ENCODE measurements at regions not wholly inside any gene's neighbourhood (a gene's known extent, or its start where the extent isn't known, plus 50 kb on each side); places are given as distances from the start of the nearest gene placed in this dataset.
A peak's percentile ranks its signal among the peaks of the same experiment; 100 is the strongest.

DNA sequence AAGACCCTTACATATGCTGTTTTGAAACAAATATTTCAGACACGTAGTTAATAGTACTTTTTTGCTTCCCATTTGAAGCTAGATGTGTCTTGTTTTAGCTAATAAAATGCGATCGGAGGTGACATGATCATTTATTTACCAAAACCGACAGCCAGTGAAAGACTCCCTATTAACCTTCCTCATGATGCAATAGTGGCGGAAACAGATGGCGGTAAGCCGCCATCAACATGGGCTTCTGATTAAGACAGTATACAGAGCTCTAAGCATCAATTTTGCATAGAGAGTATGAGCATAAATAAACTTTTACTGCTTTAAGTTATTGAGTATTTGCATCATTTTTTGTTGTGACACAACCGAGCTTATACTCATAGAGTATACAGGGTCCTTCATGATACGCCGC is 1282.4 kb upstream of the ADGRB3 start:
- Histone ChIP-seq H2AFZ (ENCODE audit: low read depth, low read length) (no peak overlapping the region), H3K36me3 (ENCODE audit: insufficient read depth, low read length) (no peaks in the 10 kb centered on the region), H3K4me3 (ENCODE audit: low read length) (no peak overlapping the region), H3K9me3 (ENCODE audit: low read length) (no peaks in the 10 kb centered on the region), H3K4me1 (ENCODE audit: insufficient read depth, low read length) (peaks cover 7% of the 10 kb centered on the region), H3K27me3 (ENCODE audit: insufficient read depth, low read length) (no peaks in the 10 kb centered on the region)

- Histone ChIP-seq H3K9me3 (ENCODE audit: low read length) (no peaks in the 10 kb centered on the region), H3K36me3 (ENCODE audit: insufficient read depth, low read length) (no peaks in the 10 kb centered on the region), H3K4me3 (ENCODE audit: low read length) (no peak overlapping the region), H3K27me3 (ENCODE audit: insufficient read depth, low read length) (no peaks in the 10 kb centered on the region), H3K4me1 (ENCODE audit: insufficient read depth, low read length) (peaks cover 7% of the 10 kb centered on the region), H2AFZ (ENCODE audit: low read depth, low read length) (no peak overlapping the region)
Measured at GRCh38 chr6:67350729-67351128, 1284.4 kb upstream of the ADGRB3 start.

- no peaks in the 10 kb centered on the region for H3K27me3 ChIP-seq (ENCODE audit: insufficient read depth, low read length)
- H2AFZ ChIP-seq (ENCODE audit: low read depth, low read length): no peak overlapping the region
- H3K4me3 ChIP-seq (ENCODE audit: low read length): no peak overlapping the region
- no peaks in the 10 kb centered on the region for H3K9me3 ChIP-seq (ENCODE audit: low read length)
- H3K36me3 ChIP-seq (ENCODE audit: insufficient read depth, low read length): no peaks in the 10 kb centered on the region
- no peaks in the 10 kb centered on the region for H3K4me1 ChIP-seq (ENCODE audit: insufficient read depth, low read length)
Measured at GRCh38 chr6:67345946-67346345, 1289.1 kb upstream of the ADGRB3 start.

GRCh38 chr6:67336014-67336413 is 1299.1 kb upstream of the ADGRB3 start:
- Histone ChIP-seq H3K27me3 (ENCODE audit: insufficient read depth, low read length) (no peaks in the 10 kb centered on the region), H3K9me3 (ENCODE audit: low read length) (no peaks in the 10 kb centered on the region), H2AFZ (ENCODE audit: low read depth, low read length) (peak overlapping the region; percentile 7), H3K4me3 (ENCODE audit: low read length) (no peak overlapping the region), H3K36me3 (ENCODE audit: insufficient read depth, low read length) (no peaks in the 10 kb centered on the region), H3K4me1 (ENCODE audit: insufficient read depth, low read length) (no peaks in the 10 kb centered on the region)

- no peak overlapping the region for H2AFZ ChIP-seq (ENCODE audit: low read depth, low read length)
- no peaks in the 10 kb centered on the region for H3K27me3 ChIP-seq (ENCODE audit: insufficient read depth, low read length)
- no peaks in the 10 kb centered on the region for H3K36me3 ChIP-seq (ENCODE audit: insufficient read depth, low read length)
- no peaks in the 10 kb centered on the region for H3K4me1 ChIP-seq (ENCODE audit: insufficient read depth, low read length)
- H3K9me3 ChIP-seq (ENCODE audit: low read length): no peaks in the 10 kb centered on the region
- H3K4me3 ChIP-seq (ENCODE audit: low read length): no peak overlapping the region
Measured at GRCh38 chr6:67331304-67331703, 1303.8 kb upstream of the ADGRB3 start.

DNA sequence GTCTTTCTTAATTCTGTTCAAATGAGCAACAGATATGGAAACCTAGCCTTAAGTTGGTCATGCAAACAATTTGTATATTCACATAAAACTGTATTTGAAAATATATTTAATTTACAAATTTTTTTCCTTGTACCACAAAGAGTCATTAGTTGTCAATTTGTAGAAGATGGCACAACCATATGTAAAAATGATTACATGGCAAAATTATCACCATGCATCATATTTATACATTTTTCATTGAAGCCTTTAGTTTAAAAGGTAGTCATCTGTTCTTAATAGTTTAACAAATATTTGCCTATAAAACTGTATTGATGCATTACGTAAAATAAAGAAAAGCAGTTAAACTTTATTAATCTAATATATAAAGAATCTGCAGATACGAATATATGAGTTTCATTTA is 1306.8 kb upstream of the ADGRB3 start:
- Histone ChIP-seq H3K4me3 (ENCODE audit: low read length) (no peak overlapping the region), H3K36me3 (ENCODE audit: insufficient read depth, low read length) (no peaks in the 10 kb centered on the region), H3K9me3 (ENCODE audit: low read length) (no peaks in the 10 kb centered on the region), H3K27me3 (ENCODE audit: insufficient read depth, low read length) (no peaks in the 10 kb centered on the region), H3K4me1 (ENCODE audit: insufficient read depth, low read length) (no peaks in the 10 kb centered on the region), H2AFZ (ENCODE audit: low read depth, low read length) (no peak overlapping the region)

GRCh38 chr6:67300430-67301040 is 1334.5 kb upstream of the ADGRB3 start:
- H3K9me3 ChIP-seq (ENCODE audit: low read length): no peaks in the 10 kb centered on the region
- H3K27me3 ChIP-seq (ENCODE audit: insufficient read depth, low read length): no peaks in the 10 kb centered on the region

DNA sequence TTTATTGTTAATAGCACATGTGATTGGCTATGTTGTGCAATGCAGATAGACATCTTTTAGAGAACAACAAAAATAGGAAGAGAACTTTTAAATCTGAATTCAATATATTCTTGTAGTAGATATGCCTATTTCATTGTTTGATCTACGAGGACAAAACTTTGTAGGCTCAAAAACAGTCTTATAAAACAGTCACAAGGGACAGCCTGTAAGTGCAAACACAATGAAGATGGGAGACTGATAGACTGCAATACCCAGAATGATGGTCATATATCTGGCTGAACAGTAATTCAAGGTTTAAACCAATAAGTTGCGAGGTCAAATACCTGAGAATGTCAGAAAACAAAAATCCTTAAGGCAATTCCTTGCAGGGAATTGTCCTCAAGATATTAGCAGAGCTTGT is 1342.9 kb upstream of the ADGRB3 start:
- Histone ChIP-seq H3K4me1 (ENCODE audit: insufficient read depth, low read length) (no peaks in the 10 kb centered on the region), H2AFZ (ENCODE audit: low read depth, low read length) (no peak overlapping the region), H3K36me3 (ENCODE audit: insufficient read depth, low read length) (no peaks in the 10 kb centered on the region), H3K9me3 (ENCODE audit: low read length) (no peaks in the 10 kb centered on the region), H3K4me3 (ENCODE audit: low read length) (no peak overlapping the region), H3K27me3 (ENCODE audit: insufficient read depth, low read length) (no peaks in the 10 kb centered on the region)

More at GRCh38 chr6:67300430-67301040, 1334.5 kb upstream of the ADGRB3 start:
- Histone ChIP-seq H2AFZ (ENCODE audit: low read depth, low read length) (no peak overlapping the region), H3K4me1 (ENCODE audit: insufficient read depth, low read length) (no peaks in the 10 kb centered on the region), H3K36me3 (ENCODE audit: insufficient read depth, low read length) (no peaks in the 10 kb centered on the region), H3K4me3 (ENCODE audit: low read length) (no peak overlapping the region)

GRCh38 chr6:67287566-67287965 is 1347.5 kb upstream of the ADGRB3 start:
- Histone ChIP-seq H3K4me1 (ENCODE audit: insufficient read depth, low read length) (no peaks in the 10 kb centered on the region), H3K9me3 (ENCODE audit: low read length) (no peaks in the 10 kb centered on the region), H3K36me3 (ENCODE audit: insufficient read depth, low read length) (no peaks in the 10 kb centered on the region), H2AFZ (ENCODE audit: low read depth, low read length) (no peak overlapping the region), H3K27me3 (ENCODE audit: insufficient read depth, low read length) (no peaks in the 10 kb centered on the region), H3K4me3 (ENCODE audit: low read length) (no peak overlapping the region)

GRCh38 chr6:67285770-67286495 is 1349.1 kb upstream of the ADGRB3 start:
- no peak overlapping the region for H2AFZ ChIP-seq (ENCODE audit: low read depth, low read length)
- no peak overlapping the region for H3K4me3 ChIP-seq (ENCODE audit: low read length)
- H3K27me3 ChIP-seq (ENCODE audit: insufficient read depth, low read length): no peaks in the 10 kb centered on the region
- H3K4me1 ChIP-seq (ENCODE audit: insufficient read depth, low read length): no peaks in the 10 kb centered on the region
- H3K9me3 ChIP-seq (ENCODE audit: low read length): no peaks in the 10 kb centered on the region
- H3K36me3 ChIP-seq (ENCODE audit: insufficient read depth, low read length): no peaks in the 10 kb centered on the region

GRCh38 chr6:67277312-67277711 is 1357.8 kb upstream of the ADGRB3 start:
- Histone ChIP-seq H3K36me3 (ENCODE audit: insufficient read depth, low read length) (no peaks in the 10 kb centered on the region), H3K27me3 (ENCODE audit: insufficient read depth, low read length) (no peaks in the 10 kb centered on the region), H3K4me1 (ENCODE audit: insufficient read depth, low read length) (no peaks in the 10 kb centered on the region), H3K4me3 (ENCODE audit: low read length) (no peak overlapping the region), H2AFZ (ENCODE audit: low read depth, low read length) (no peak overlapping the region), H3K9me3 (ENCODE audit: low read length) (no peaks in the 10 kb centered on the region)

DNA sequence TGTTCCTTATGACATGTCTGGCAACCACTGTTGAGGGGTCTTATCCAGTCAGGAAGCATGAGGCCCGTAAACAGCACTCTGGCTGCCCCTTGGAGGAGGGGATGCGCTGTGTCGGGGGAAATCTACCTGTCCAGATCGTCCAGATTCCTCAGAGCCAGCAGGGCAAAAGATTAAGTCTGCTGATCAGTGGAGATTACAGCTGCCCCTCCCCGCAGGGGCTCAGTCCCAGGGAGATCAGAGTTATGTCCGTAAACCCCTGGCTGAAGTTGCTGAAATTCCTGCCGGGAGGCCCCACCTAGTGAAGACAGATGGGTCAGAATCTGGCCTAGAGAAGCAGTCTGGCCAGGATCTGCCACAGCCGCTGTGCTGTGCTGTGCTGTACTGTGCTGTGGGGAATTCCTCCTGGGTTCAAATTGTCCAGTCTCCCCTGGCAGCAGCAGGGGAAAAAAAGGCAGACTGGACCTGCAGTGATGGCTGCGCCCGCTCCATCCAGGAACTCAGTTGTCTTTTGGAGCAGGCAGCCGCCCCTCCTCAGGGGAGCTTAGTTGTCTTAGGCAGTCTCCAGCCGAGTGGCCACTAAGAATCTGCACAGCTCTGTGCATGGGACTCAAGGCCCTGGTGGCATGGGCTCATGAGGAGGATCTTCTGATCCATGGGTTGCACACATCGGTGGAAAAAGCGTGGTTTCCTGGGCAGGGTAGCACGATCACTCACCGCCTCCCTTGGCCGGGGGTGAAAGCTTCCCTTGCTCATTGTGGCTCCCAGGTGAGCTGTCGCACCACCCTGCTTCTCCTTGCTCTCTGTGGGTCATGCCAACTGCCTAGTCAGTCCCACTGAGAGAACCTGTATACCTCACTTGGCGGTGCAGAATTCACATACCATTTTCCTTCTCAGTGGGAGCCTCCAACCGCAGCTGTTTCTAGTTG is 1368.8 kb upstream of the ADGRB3 start:
- Histone ChIP-seq H3K4me1 (ENCODE audit: insufficient read depth, low read length) (peaks cover 6% of the 10 kb centered on the region), H3K9me3 (ENCODE audit: low read length) (no peaks in the 10 kb centered on the region), H3K36me3 (ENCODE audit: insufficient read depth, low read length) (no peaks in the 10 kb centered on the region), H2AFZ (ENCODE audit: low read depth, low read length) (no peak overlapping the region), H3K27me3 (ENCODE audit: insufficient read depth, low read length) (no peaks in the 10 kb centered on the region), H3K4me3 (ENCODE audit: low read length) (no peak overlapping the region)

DNA sequence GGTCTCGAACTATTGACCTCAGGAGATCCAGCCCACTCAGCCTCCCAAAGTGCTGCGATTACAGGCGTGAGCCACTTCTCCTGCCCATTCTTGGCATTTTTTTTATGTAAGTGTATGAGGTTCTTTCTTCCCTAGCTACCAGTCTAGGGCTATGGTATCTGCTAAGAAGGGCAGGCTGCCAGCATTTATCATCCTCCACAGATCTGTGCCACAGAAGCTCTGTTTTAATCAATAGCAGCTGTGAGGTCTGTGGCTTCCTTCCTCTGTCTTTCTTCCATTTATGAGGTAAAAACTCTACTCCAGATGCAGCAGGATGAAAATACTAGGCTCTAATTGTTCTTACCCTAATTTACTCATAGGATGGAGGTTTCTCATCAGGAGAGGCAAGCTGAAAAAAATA is 1382.4 kb upstream of the ADGRB3 start:
- H3K36me3 ChIP-seq (ENCODE audit: insufficient read depth, low read length): no peaks in the 10 kb centered on the region
- no peaks in the 10 kb centered on the region for H3K4me1 ChIP-seq (ENCODE audit: insufficient read depth, low read length)
- no peaks in the 10 kb centered on the region for H3K27me3 ChIP-seq (ENCODE audit: insufficient read depth, low read length)
- no peaks in the 10 kb centered on the region for H3K9me3 ChIP-seq (ENCODE audit: low read length)
- no peak overlapping the region for H2AFZ ChIP-seq (ENCODE audit: low read depth, low read length)
- H3K4me3 ChIP-seq (ENCODE audit: low read length): no peak overlapping the region
